GM19023 (cell line): ENCODE measurements at regions not wholly inside any gene's neighbourhood (a gene's known extent, or its start where the extent isn't known, plus 50 kb on each side); places are given as distances from the start of the nearest gene placed in this dataset.

Source experiments
- ATAC-seq: cut with Tn5 transposase; IDR thresholded peaks from one replicate; pipeline ENCODE4 v1.9.1; 2021; ENCODE audit warnings: mild to moderate bottlenecking, moderate library complexity; ENCODE audit not compliant: unreplicated experiment

- no peak for ATAC-seq
Measured at GRCh38 chr10:58016614-58017013, 251.1 kb downstream of the IPMK start.

- ATAC-seq: no peak
Measured at GRCh38 chr10:58014436-58014835, 253.3 kb downstream of the IPMK start.

- ATAC-seq: no peak
Measured at GRCh38 chr10:58013406-58013805, 254.3 kb downstream of the IPMK start.

- no peak for ATAC-seq
Measured at GRCh38 chr10:58010073-58010702, 257.5 kb downstream of the IPMK start.

GRCh38 chr10:58003945-58004344 is 263.7 kb downstream of the IPMK start:
- no peak for ATAC-seq

- ATAC-seq: no peak
Measured at GRCh38 chr10:58001159-58001558, 266.5 kb downstream of the IPMK start.

- no peak for ATAC-seq
Measured at GRCh38 chr10:57996536-57996935, 271.2 kb downstream of the IPMK start.

GRCh38 chr10:57993302-57993701 is 274.4 kb downstream of the IPMK start:
- no peak for ATAC-seq

- ATAC-seq: no peak
Measured at GRCh38 chr10:57992321-57993077, 275.2 kb downstream of the IPMK start.

- ATAC-seq: no peak
Measured at GRCh38 chr10:57988964-57989363, 278.7 kb downstream of the IPMK start.

GRCh38 chr10:57987055-57987721 is 280.5 kb downstream of the IPMK start:
- no peak for ATAC-seq

- no peak for ATAC-seq
Measured at GRCh38 chr10:57986422-57986821, 281.3 kb downstream of the IPMK start.

- no peak for ATAC-seq
Measured at GRCh38 chr10:57983281-57983791, 284.4 kb downstream of the IPMK start.

- ATAC-seq: no peak
Measured at GRCh38 chr10:57982091-57982490, 285.6 kb downstream of the IPMK start.

GRCh38 chr10:57979956-57980355 is 287.7 kb downstream of the IPMK start:
- no peak for ATAC-seq

- no peak for ATAC-seq
Measured at GRCh38 chr10:57979491-57979890, 288.2 kb downstream of the IPMK start.

GRCh38 chr10:57977262-57977661 is 290.4 kb downstream of the IPMK start:
- no peak for ATAC-seq

GRCh38 chr10:57973451-57973850 is 294.2 kb downstream of the IPMK start:
- no peak for ATAC-seq

- no peak for ATAC-seq
Measured at GRCh38 chr10:57972783-57973182, 294.9 kb downstream of the IPMK start.

GRCh38 chr10:57968328-57969016 is 299.2 kb downstream of the IPMK start:
- ATAC-seq: no peak

GRCh38 chr10:57964351-57964750 is 303.3 kb downstream of the IPMK start:
- ATAC-seq: no peak
